WTC11 (cell line): ENCODE measurements at regions not wholly inside any gene's neighbourhood (a gene's known extent, or its start where the extent isn't known, plus 50 kb on each side); places are given as distances from the start of the nearest gene placed in this dataset.

Experiments used
- ATAC-seq: fragments of 200-7000 bp; cut with Tn5 transposase; 2 replicates; pipeline ENCODE4 v1.10.0; 2021; ENCODE audit warnings: mild to moderate bottlenecking, moderate library complexity
- CTCF ChIA-PET: fragments of 300-600 bp; sonication (Branson Sonifier 250); formaldehyde crosslinking; loops from one replicate; lab custom pipeline; 2021; ENCODE audit warnings: antibody characterized with exemption; lab: Charles Lee
- POLR2A ChIA-PET: fragments of 350-600 bp; sonication (Branson Sonifier 250); formaldehyde crosslinking; loops from one replicate; lab custom pipeline; 2021; ENCODE audit warnings: antibody characterized with exemption; lab: Charles Lee
- DNase-seq: peaks from one replicate; pipeline ENCODE4 v3.0.0; 2021; ENCODE audit warnings: low spot score
- H3K27ac Mint-ChIP-seq: 2 replicates; pipeline ENCODE4 v1.8.0; 2021; ENCODE audit warnings: mixed read lengths
- H3K27me3 Mint-ChIP-seq: 2 replicates; pipeline ENCODE4 v1.8.0; 2021; ENCODE audit warnings: low read depth, mild to moderate bottlenecking, moderate library complexity, mixed read lengths
- H3K36me3 Mint-ChIP-seq: 2 replicates; pipeline ENCODE4 v1.8.0; 2021; ENCODE audit warnings: mixed read lengths
- H3K4me1 Mint-ChIP-seq: 2 replicates; pipeline ENCODE4 v1.8.0; 2022; ENCODE audit warnings: mixed read lengths
- H3K4me3 Mint-ChIP-seq: 2 replicates; pipeline ENCODE4 v1.8.0; 2021; ENCODE audit warnings: mild to moderate bottlenecking, moderate library complexity, mixed read lengths
- H3K9me3 Mint-ChIP-seq: 2 replicates; pipeline ENCODE4 v1.8.0; 2021; ENCODE audit warnings: mixed read lengths
- CBFB ChIP-seq: sonication (generic); formaldehyde crosslinking; IDR thresholded peaks from 2 replicates; pipeline ENCODE4 v1.8.1; 2022; ENCODE audit warnings: mild to moderate bottlenecking, low read depth, missing genetic modification reagents
- CREM ChIP-seq: sonication (generic); formaldehyde crosslinking; IDR thresholded peaks from 2 replicates; pipeline ENCODE4 v1.8.1; 2022; ENCODE audit warnings: mild to moderate bottlenecking, missing genetic modification reagents, moderate library complexity
- ELF4 ChIP-seq: sonication (generic); formaldehyde crosslinking; IDR thresholded peaks from 2 replicates; pipeline ENCODE4 v1.8.1; 2022; ENCODE audit warnings: low read depth, mild to moderate bottlenecking, moderate library complexity, missing genetic modification reagents
- ESRRA ChIP-seq: sonication (generic); formaldehyde crosslinking; IDR thresholded peaks from 2 replicates; pipeline ENCODE4 v1.8.1; 2022; ENCODE audit warnings: mild to moderate bottlenecking, missing genetic modification reagents, borderline replicate concordance
- GRHL2 ChIP-seq: fragments of 250-450 bp; sonication (Bioruptor Pico); IDR thresholded peaks from 2 replicates; pipeline ENCODE4 v1.8.0; 2022; ENCODE audit warnings: mild to moderate bottlenecking, moderate library complexity; ENCODE audit not compliant: insufficient replicate concordance, severe bottlenecking
- GTF2I ChIP-seq: fragments of 250-450 bp; sonication (Bioruptor Pico); conservative IDR thresholded peaks from 2 replicates; pipeline ENCODE4 v1.4.0; 2021; ENCODE audit warnings: mild to moderate bottlenecking
- JAZF1 ChIP-seq: fragments of 250-450 bp; sonication (Bioruptor Pico); IDR thresholded peaks from 2 replicates; pipeline ENCODE4 v1.9.0; 2021; ENCODE audit warnings: moderate library complexity, mild to moderate bottlenecking, inconsistent platforms
- JUN ChIP-seq: sonication (generic); formaldehyde crosslinking; IDR thresholded peaks from 2 replicates; pipeline ENCODE4 v1.8.0; 2023; ENCODE audit warnings: mild to moderate bottlenecking, missing genetic modification reagents
- MYBL2 ChIP-seq: sonication (generic); formaldehyde crosslinking; IDR thresholded peaks from 2 replicates; pipeline ENCODE4 v1.8.1; 2023; ENCODE audit warnings: mild to moderate bottlenecking, moderate library complexity, missing genetic modification reagents
- NFYB ChIP-seq: sonication (generic); formaldehyde crosslinking; conservative IDR thresholded peaks from 2 replicates; pipeline ENCODE4 v1.8.0; 2022; ENCODE audit warnings: low read depth, missing genetic modification reagents
- PRDM15 ChIP-seq: sonication (generic); formaldehyde crosslinking; IDR thresholded peaks from 2 replicates; pipeline ENCODE4 v1.8.0; 2022; ENCODE audit warnings: missing genetic modification reagents
- PRRX2 ChIP-seq: fragments of 250-450 bp; sonication (Bioruptor Pico); IDR thresholded peaks from 2 replicates; pipeline ENCODE4 v1.8.0; 2021; ENCODE audit warnings: mild to moderate bottlenecking
- RORB ChIP-seq: fragments of 250-450 bp; sonication (Bioruptor Pico); IDR thresholded peaks from 2 replicates; pipeline ENCODE4 v1.9.0; 2021; ENCODE audit warnings: mild to moderate bottlenecking
- TEAD1 ChIP-seq: sonication (generic); formaldehyde crosslinking; IDR thresholded peaks from 2 replicates; pipeline ENCODE4 v1.8.0; 2022; ENCODE audit warnings: mild to moderate bottlenecking, missing genetic modification reagents
- TEAD4 ChIP-seq: sonication (generic); formaldehyde crosslinking; IDR thresholded peaks from 2 replicates; pipeline ENCODE4 v1.8.0; 2022; ENCODE audit warnings: mild to moderate bottlenecking, missing genetic modification reagents
- ZBTB21 ChIP-seq: sonication (generic); formaldehyde crosslinking; IDR thresholded peaks from 2 replicates; pipeline ENCODE4 v1.8.1; 2023; ENCODE audit warnings: mild to moderate bottlenecking, missing genetic modification reagents, borderline replicate concordance
- ZNF232 ChIP-seq: sonication (generic); formaldehyde crosslinking; IDR thresholded peaks from 2 replicates; pipeline ENCODE4 v1.8.0; 2022; ENCODE audit warnings: mild to moderate bottlenecking, missing genetic modification reagents
- ZNF263 ChIP-seq: sonication (generic); formaldehyde crosslinking; IDR thresholded peaks from 2 replicates; pipeline ENCODE4 v1.8.1; 2022; ENCODE audit warnings: low read depth, mild to moderate bottlenecking, moderate library complexity, missing genetic modification reagents
- ZNF396 ChIP-seq: fragments of 250-450 bp; sonication (Bioruptor Pico); IDR thresholded peaks from 2 replicates; pipeline ENCODE4 v1.8.0; 2021; ENCODE audit warnings: mild to moderate bottlenecking, moderate library complexity, borderline replicate concordance
- ZNF423 ChIP-seq: fragments of 250-450 bp; sonication (Bioruptor Pico); IDR thresholded peaks from 2 replicates; pipeline ENCODE4 v2.1.2; 2022; ENCODE audit warnings: mild to moderate bottlenecking, moderate library complexity
- ZNF671 ChIP-seq: fragments of 250-450 bp; sonication (Bioruptor Pico); IDR thresholded peaks from 2 replicates; pipeline ENCODE4 v1.8.0; 2021; ENCODE audit warnings: mild to moderate bottlenecking
- TF ChIP-seq, protein P1 (sequence below): sonication (generic); formaldehyde crosslinking; IDR thresholded peaks from 2 replicates; pipeline ENCODE4 v1.8.1; 2022; ENCODE audit warnings: low read depth, missing genetic modification reagents, borderline replicate concordance
- TF ChIP-seq, protein P2 (sequence below): sonication (generic); formaldehyde crosslinking; conservative IDR thresholded peaks from 2 replicates; pipeline ENCODE4 v1.8.1; 2022; ENCODE audit warnings: mild to moderate bottlenecking, missing genetic modification reagents

DNA sequence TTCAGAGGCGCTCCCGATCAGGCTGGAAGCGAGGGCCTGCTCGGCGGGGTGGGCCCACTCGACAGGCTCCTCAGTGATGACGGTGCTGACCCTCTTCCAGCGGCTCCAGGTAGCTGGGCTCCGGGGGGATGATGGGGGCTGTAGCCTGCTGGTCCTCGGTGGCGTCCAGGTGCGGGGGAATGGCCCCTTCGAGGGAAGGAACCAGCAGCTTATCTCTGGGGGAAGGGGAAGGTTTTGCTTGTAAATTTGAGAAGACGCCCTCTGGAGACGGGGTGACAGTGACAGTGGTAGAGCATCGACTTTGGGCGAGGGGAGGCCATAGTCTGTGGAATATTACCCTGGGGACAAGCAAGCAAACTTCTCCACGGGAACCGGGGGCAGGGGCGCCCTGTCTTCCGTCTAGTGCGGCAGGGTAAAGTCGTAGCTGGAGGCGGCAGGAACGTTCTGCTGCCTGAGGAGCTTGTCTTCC lies 891.9 kb upstream of the LRRTM1 start:
- POLR2A ChIA-PET: no interaction called here
- H3K36me3 Mint-ChIP-seq: peaks cover 3% of the 10 kb centered on the region; the same call in 1 of the 2 replicates
- TF ChIP-seq CREM (CRISPR knock-in tag): no peak
- TF ChIP-seq GRHL2 (CRISPR knock-in tag): no peak
- TF ChIP-seq TEAD1 (CRISPR knock-in tag): no peak
- peaks cover 5% of the 10 kb centered on the region for H3K9me3 Mint-ChIP-seq
- DNase-seq: peak; percentile 9
- CTCF ChIA-PET: no interaction called here
- no peaks in the 10 kb centered on the region for H3K4me1 Mint-ChIP-seq
- H3K27me3 Mint-ChIP-seq: no peaks in the 10 kb centered on the region
- no peak for ATAC-seq
- H3K27ac Mint-ChIP-seq: no peak overlapping the region
- no peak overlapping the region for H3K4me3 Mint-ChIP-seq

- ATAC-seq (peak; percentile 28; the same call in 1 of the 2 replicates), DNase-seq (peak; percentile 12)
- Mint-ChIP-seq H3K27ac (no peak overlapping the region), H3K27me3 (no peaks in the 10 kb centered on the region), H3K4me1 (no peaks in the 10 kb centered on the region), H3K4me3 (no peak overlapping the region), H3K36me3 (peaks cover 3% of the 10 kb centered on the region; the same call in 1 of the 2 replicates), H3K9me3 (peaks cover 5% of the 10 kb centered on the region)
- TF ChIP-seq ZNF396 (CRISPR knock-in tag) (no peak), TEAD4 (CRISPR knock-in tag) (no peak), NFYB (no peak), MYBL2 (no peak), ZNF671 (CRISPR knock-in tag) (no peak), ESRRA (CRISPR knock-in tag) (no peak), PRDM15 (CRISPR knock-in tag) (no peak), ELF4 (CRISPR knock-in tag) (no peak), JUN (CRISPR knock-in tag) (no peak), ZNF423 (CRISPR knock-in tag) (no peak), RORB (CRISPR knock-in tag) (no peak), ZNF232 (no peak), JAZF1 (CRISPR knock-in tag) (no peak), ZNF263 (no peak), PRRX2 (CRISPR knock-in tag) (no peak), CBFB (CRISPR knock-in tag) (no peak), GTF2I (CRISPR knock-in tag) (no peak), ZBTB21 (CRISPR knock-in tag) (no peak)
- TF ChIP-seq, protein P1, sequence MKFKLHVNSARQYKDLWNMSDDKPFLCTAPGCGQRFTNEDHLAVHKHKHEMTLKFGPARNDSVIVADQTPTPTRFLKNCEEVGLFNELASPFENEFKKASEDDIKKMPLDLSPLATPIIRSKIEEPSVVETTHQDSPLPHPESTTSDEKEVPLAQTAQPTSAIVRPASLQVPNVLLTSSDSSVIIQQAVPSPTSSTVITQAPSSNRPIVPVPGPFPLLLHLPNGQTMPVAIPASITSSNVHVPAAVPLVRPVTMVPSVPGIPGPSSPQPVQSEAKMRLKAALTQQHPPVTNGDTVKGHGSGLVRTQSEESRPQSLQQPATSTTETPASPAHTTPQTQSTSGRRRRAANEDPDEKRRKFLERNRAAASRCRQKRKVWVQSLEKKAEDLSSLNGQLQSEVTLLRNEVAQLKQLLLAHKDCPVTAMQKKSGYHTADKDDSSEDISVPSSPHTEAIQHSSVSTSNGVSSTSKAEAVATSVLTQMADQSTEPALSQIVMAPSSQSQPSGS: no peak
- TF ChIP-seq, protein P2, sequence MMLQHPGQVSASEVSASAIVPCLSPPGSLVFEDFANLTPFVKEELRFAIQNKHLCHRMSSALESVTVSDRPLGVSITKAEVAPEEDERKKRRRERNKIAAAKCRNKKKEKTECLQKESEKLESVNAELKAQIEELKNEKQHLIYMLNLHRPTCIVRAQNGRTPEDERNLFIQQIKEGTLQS (CRISPR knock-in tag): no peak
- ChIA-PET CTCF (no interaction called here), POLR2A (no interaction called here)
Observed at GRCh38 chr2:81195774-81196382, 891.3 kb upstream of the LRRTM1 start.
